C4-2B (cell line): ENCODE measurements at regions not wholly inside any gene's neighbourhood (a gene's known extent, or its start where the extent isn't known, plus 50 kb on each side); places are given as distances from the start of the nearest gene placed in this dataset.
A peak's percentile ranks its signal among the peaks of the same experiment; 100 is the strongest.

Experiments
- H3K27ac ChIP-seq: fragments of 450-650 bp; 2 replicates; pipeline ENCODE4 v1.5.1; 2017
- CTCF ChIP-seq: fragments of 450-650 bp; conservative IDR thresholded peaks from 2 replicates; pipeline ENCODE4 v1.5.1; 2017; ENCODE audit warnings: mild to moderate bottlenecking
- ZFX ChIP-seq: fragments of 450-650 bp; IDR thresholded peaks from 2 replicates; pipeline ENCODE4 v1.6.1; 2017

DNA sequence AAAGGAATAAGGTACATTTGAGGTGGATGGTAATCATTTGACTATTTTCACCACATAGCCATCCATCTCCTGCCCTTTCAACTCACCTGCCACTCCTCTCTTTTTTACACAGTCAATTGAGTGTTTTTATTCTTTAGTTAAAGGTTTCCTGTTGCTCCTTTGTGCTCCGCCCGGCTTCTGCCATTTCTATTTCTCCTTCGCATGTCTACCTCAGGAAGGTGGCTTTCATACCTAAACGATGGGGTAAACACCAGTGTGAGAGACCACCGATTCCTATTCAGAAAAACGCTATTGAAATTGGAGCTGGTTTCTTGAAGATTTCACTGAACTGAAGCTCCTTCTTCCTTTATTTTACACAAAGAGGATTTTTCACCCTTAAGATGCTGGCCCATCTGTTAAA is 1628.0 kb upstream of the PIK3C3 start:
- no peak overlapping the region for H3K27ac ChIP-seq
- TF ChIP-seq CTCF (no peak), ZFX (no peak)

GRCh38 chr18:40325988-40326387 is 1629.0 kb upstream of the PIK3C3 start:
- TF ChIP-seq CTCF = no peak
- no peak for TF ChIP-seq ZFX
- H3K27ac ChIP-seq = no peak overlapping the region

DNA sequence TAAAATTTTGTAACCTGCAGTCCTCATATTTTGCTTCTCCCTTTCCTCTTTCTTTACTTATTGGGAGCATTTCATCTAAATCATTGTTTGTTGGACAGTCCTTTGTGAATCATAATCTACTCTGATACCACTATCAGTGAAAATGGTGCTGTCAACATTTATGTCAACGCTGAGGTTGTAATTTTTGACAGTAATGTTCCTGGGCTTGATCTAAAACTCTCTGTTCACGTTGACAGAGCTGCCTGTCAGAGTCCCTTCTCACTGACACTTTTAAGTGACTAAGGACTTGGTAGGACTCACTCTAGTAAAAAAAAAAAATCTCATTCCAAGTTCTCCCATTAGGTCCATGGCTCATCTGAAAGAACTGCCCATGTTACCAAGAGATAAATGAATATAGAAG is 1640.8 kb upstream of the PIK3C3 start:
- H3K27ac ChIP-seq = no peak overlapping the region
- TF ChIP-seq ZFX = no peak
- TF ChIP-seq CTCF = no peak

- no peak overlapping the region for H3K27ac ChIP-seq
- TF ChIP-seq ZFX (no peak), CTCF (no peak)
Observed at GRCh38 chr18:40313030-40313642, 1641.9 kb upstream of the PIK3C3 start.

- TF ChIP-seq CTCF (no peak), ZFX (no peak)
Observed at GRCh38 chr18:40307627-40308026, 1647.4 kb upstream of the PIK3C3 start.

GRCh38 chr18:40296717-40297413 is 1658.2 kb upstream of the PIK3C3 start:
- no peak for TF ChIP-seq CTCF
- no peak for TF ChIP-seq ZFX
- H3K27ac ChIP-seq = no peak overlapping the region

More at GRCh38 chr18:40307627-40308026, 1647.4 kb upstream of the PIK3C3 start:
- no peak overlapping the region for H3K27ac ChIP-seq

DNA sequence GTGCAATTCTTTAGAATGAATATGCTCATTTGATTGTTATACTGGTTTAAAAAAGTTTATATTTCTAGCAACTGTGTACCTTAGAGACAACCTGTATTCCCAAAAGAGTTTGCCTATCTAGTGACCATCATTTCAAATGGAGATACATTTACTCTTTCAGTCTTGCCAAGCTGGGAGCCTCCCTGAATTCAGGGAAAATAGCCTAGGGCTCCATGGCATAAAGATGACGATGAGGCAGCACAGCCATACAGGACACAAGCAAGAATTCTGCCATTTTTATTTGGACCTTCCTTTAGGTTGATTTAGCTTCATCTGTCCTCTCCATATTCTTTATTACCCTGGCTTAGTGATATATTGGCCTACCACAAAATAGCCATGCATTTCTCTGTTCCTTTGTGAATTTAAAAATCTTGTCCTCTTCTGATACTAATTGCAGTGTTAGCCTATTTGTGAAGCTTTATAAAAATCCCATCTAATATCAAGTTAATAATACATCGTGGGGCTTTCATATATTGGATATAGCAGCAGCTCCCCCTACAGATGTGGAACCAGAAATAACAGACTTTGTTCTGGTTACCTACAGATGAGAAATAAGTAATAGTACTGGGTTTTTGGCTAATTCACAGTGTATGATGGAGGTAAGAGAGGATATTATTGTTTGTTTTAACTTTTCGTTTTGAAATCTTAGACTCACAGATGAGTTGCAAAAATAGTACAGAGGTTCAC is 1661.9 kb upstream of the PIK3C3 start:
- TF ChIP-seq ZFX (no peak), CTCF (peak; percentile 45)
- H3K27ac ChIP-seq = no peak overlapping the region
